Natural killer cell treated with Interleukin-12 subunit alpha and Interleukin-12 subunit beta and Interleukin-15 and Interleukin-18, amount 100 ng/mL, for 72 hours (primary cell): ENCODE measurements at regions not wholly inside any gene's neighbourhood (a gene's known extent, or its start where the extent isn't known, plus 50 kb on each side); places are given as distances from the start of the nearest gene placed in this dataset.

Source experiments
- ATAC-seq, 2 donors: fragments of 150-1000 bp; cut with Tn5 transposase in 1 of 2; sonication (Bioruptor Pico), chemical (Tn5 transposase) in 1 of 2; 2 replicates each; pipeline ENCODE4 v1.10.0; 2021
- DNase-seq: peaks from one replicate; pipeline ENCODE4 v3.0.0; 2022; ENCODE audit warnings: low spot score
- H3K27ac Mint-ChIP-seq, 2 donors: 1 replicate in 1 of 2; 2 replicates in 1 of 2; pipeline ENCODE4 v1.8.0; 2022; ENCODE audit warnings: mixed read lengths in 2 of 2, mild to moderate bottlenecking in 1 of 2, moderate library complexity in 1 of 2
- H3K27me3 Mint-ChIP-seq, 2 donors: 1 replicate in 1 of 2; 2 replicates in 1 of 2; pipeline ENCODE4 v1.8.0; 2022; ENCODE audit warnings: mixed read lengths in 2 of 2
- H3K36me3 Mint-ChIP-seq: one replicate; pipeline ENCODE4 v1.8.0; 2022; ENCODE audit warnings: mixed read lengths
- H3K4me1 Mint-ChIP-seq, 2 donors: 1 replicate in 1 of 2; 2 replicates in 1 of 2; pipeline ENCODE4 v1.8.0; 2022; ENCODE audit warnings: low read depth in 2 of 2, mixed read lengths in 2 of 2, mild to moderate bottlenecking in 1 of 2
- H3K4me3 Mint-ChIP-seq: one replicate; pipeline ENCODE4 v1.8.0; 2022; ENCODE audit warnings: mixed read lengths
- H3K9me3 Mint-ChIP-seq: 2 replicates; pipeline ENCODE4 v1.8.0; 2022; ENCODE audit warnings: mixed read lengths

GRCh38 chr14:53564870-53565269 is 391.8 kb downstream of the BMP4 start:
- no peak for ATAC-seq
- H3K4me1 Mint-ChIP-seq: no peaks in the 10 kb centered on the region
- H3K27me3 Mint-ChIP-seq: no peaks in the 10 kb centered on the region
- H3K27ac Mint-ChIP-seq: no peak overlapping the region
- peaks cover 9% of the 10 kb centered on the region for H3K9me3 Mint-ChIP-seq
- peaks cover 8% of the 10 kb centered on the region for H3K36me3 Mint-ChIP-seq
- DNase-seq: no peak
- no peak overlapping the region for H3K4me3 Mint-ChIP-seq

- peaks cover 9% of the 10 kb centered on the region for H3K9me3 Mint-ChIP-seq
- no peaks in the 10 kb centered on the region for H3K4me1 Mint-ChIP-seq
- no peak overlapping the region for H3K4me3 Mint-ChIP-seq
- DNase-seq (no peak), ATAC-seq (no peak)
- peaks cover 8% of the 10 kb centered on the region for H3K36me3 Mint-ChIP-seq
- H3K27ac Mint-ChIP-seq: no peak overlapping the region
- H3K27me3 Mint-ChIP-seq: no peaks in the 10 kb centered on the region
Observed at GRCh38 chr14:53563628-53564027, 393.0 kb downstream of the BMP4 start.

- DNase-seq: no peak
- H3K9me3 Mint-ChIP-seq: peaks cover 3% of the 10 kb centered on the region
- H3K27me3 Mint-ChIP-seq: no peaks in the 10 kb centered on the region
- H3K4me3 Mint-ChIP-seq: no peak overlapping the region
- H3K36me3 Mint-ChIP-seq: peaks cover 4% of the 10 kb centered on the region
- no peak overlapping the region for H3K27ac Mint-ChIP-seq
- no peak for ATAC-seq
- H3K4me1 Mint-ChIP-seq: no peaks in the 10 kb centered on the region
Observed at GRCh38 chr14:53553221-53553620, 400.1 kb upstream of the DDHD1 start.

- DNase-seq (no peak), ATAC-seq (no peak)
- H3K9me3 Mint-ChIP-seq: peaks cover 3% of the 10 kb centered on the region
- H3K4me1 Mint-ChIP-seq: no peaks in the 10 kb centered on the region
- H3K27me3 Mint-ChIP-seq: no peaks in the 10 kb centered on the region
- H3K27ac Mint-ChIP-seq: no peak overlapping the region
- no peak overlapping the region for H3K4me3 Mint-ChIP-seq
- H3K36me3 Mint-ChIP-seq: no peaks in the 10 kb centered on the region
Observed at GRCh38 chr14:53551862-53552261, 398.7 kb upstream of the DDHD1 start.

- H3K4me3 Mint-ChIP-seq: no peak overlapping the region
- no peak for ATAC-seq
- H3K27me3 Mint-ChIP-seq: no peaks in the 10 kb centered on the region
- H3K36me3 Mint-ChIP-seq: no peaks in the 10 kb centered on the region
- H3K27ac Mint-ChIP-seq: no peak overlapping the region
- peaks cover 3% of the 10 kb centered on the region for H3K9me3 Mint-ChIP-seq
- no peak for DNase-seq
- no peaks in the 10 kb centered on the region for H3K4me1 Mint-ChIP-seq
Observed at GRCh38 chr14:53550776-53551175, 397.7 kb upstream of the DDHD1 start.

GRCh38 chr14:53549956-53550355 is 396.8 kb upstream of the DDHD1 start:
- no peak overlapping the region for H3K4me3 Mint-ChIP-seq
- H3K27me3 Mint-ChIP-seq: no peaks in the 10 kb centered on the region
- no peaks in the 10 kb centered on the region for H3K4me1 Mint-ChIP-seq
- H3K27ac Mint-ChIP-seq: no peak overlapping the region
- no peak for DNase-seq
- no peak for ATAC-seq
- H3K36me3 Mint-ChIP-seq: no peaks in the 10 kb centered on the region
- H3K9me3 Mint-ChIP-seq: peaks cover 3% of the 10 kb centered on the region

GRCh38 chr14:53547593-53547992 is 394.5 kb upstream of the DDHD1 start:
- H3K4me3 Mint-ChIP-seq: no peak overlapping the region
- ATAC-seq (no peak), DNase-seq (no peak)
- no peak overlapping the region for H3K27ac Mint-ChIP-seq
- H3K36me3 Mint-ChIP-seq: no peaks in the 10 kb centered on the region
- no peaks in the 10 kb centered on the region for H3K27me3 Mint-ChIP-seq
- no peaks in the 10 kb centered on the region for H3K9me3 Mint-ChIP-seq
- no peaks in the 10 kb centered on the region for H3K4me1 Mint-ChIP-seq

- Mint-ChIP-seq H3K36me3 (no peaks in the 10 kb centered on the region), H3K27me3 (no peaks in the 10 kb centered on the region), H3K9me3 (no peaks in the 10 kb centered on the region), H3K4me1 (no peaks in the 10 kb centered on the region), H3K27ac (no peak overlapping the region), H3K4me3 (no peak overlapping the region)
- DNase-seq (no peak), ATAC-seq (no peak)
Observed at GRCh38 chr14:53545217-53545616, 392.1 kb upstream of the DDHD1 start.

- H3K27me3 Mint-ChIP-seq: no peaks in the 10 kb centered on the region
- no peaks in the 10 kb centered on the region for H3K4me1 Mint-ChIP-seq
- no peaks in the 10 kb centered on the region for H3K36me3 Mint-ChIP-seq
- H3K4me3 Mint-ChIP-seq: no peak overlapping the region
- no peaks in the 10 kb centered on the region for H3K9me3 Mint-ChIP-seq
- DNase-seq (no peak), ATAC-seq (no peak)
- H3K27ac Mint-ChIP-seq: no peak overlapping the region
Observed at GRCh38 chr14:53542732-53543131, 389.6 kb upstream of the DDHD1 start.

- DNase-seq (no peak), ATAC-seq (no peak)
- Mint-ChIP-seq H3K27me3 (no peaks in the 10 kb centered on the region), H3K9me3 (no peaks in the 10 kb centered on the region), H3K4me3 (no peak overlapping the region), H3K4me1 (no peaks in the 10 kb centered on the region), H3K27ac (no peak overlapping the region), H3K36me3 (no peaks in the 10 kb centered on the region)
Observed at GRCh38 chr14:53541411-53541810, 388.3 kb upstream of the DDHD1 start.

GRCh38 chr14:53539489-53540126 is 386.5 kb upstream of the DDHD1 start:
- DNase-seq (no peak), ATAC-seq (no peak)
- H3K4me3 Mint-ChIP-seq: no peak overlapping the region
- H3K36me3 Mint-ChIP-seq: no peaks in the 10 kb centered on the region
- no peak overlapping the region for H3K27ac Mint-ChIP-seq
- H3K27me3 Mint-ChIP-seq: no peaks in the 10 kb centered on the region
- no peaks in the 10 kb centered on the region for H3K9me3 Mint-ChIP-seq
- no peaks in the 10 kb centered on the region for H3K4me1 Mint-ChIP-seq

GRCh38 chr14:53538316-53538881 is 385.3 kb upstream of the DDHD1 start:
- no peak overlapping the region for H3K4me3 Mint-ChIP-seq
- ATAC-seq: no peak
- no peaks in the 10 kb centered on the region for H3K9me3 Mint-ChIP-seq
- H3K27me3 Mint-ChIP-seq: no peaks in the 10 kb centered on the region
- H3K27ac Mint-ChIP-seq: no peak overlapping the region
- H3K4me1 Mint-ChIP-seq: no peaks in the 10 kb centered on the region
- H3K36me3 Mint-ChIP-seq: no peaks in the 10 kb centered on the region
- DNase-seq: no peak

- Mint-ChIP-seq H3K36me3 (no peaks in the 10 kb centered on the region), H3K27me3 (no peaks in the 10 kb centered on the region), H3K4me1 (no peaks in the 10 kb centered on the region), H3K27ac (no peak overlapping the region), H3K4me3 (no peak overlapping the region), H3K9me3 (no peaks in the 10 kb centered on the region)
- DNase-seq: no peak
- no peak for ATAC-seq
Observed at GRCh38 chr14:53537422-53538315, 384.5 kb upstream of the DDHD1 start.

GRCh38 chr14:53536446-53536845 is 383.3 kb upstream of the DDHD1 start:
- no peaks in the 10 kb centered on the region for H3K27me3 Mint-ChIP-seq
- H3K9me3 Mint-ChIP-seq: no peaks in the 10 kb centered on the region
- H3K4me3 Mint-ChIP-seq: no peak overlapping the region
- DNase-seq: no peak
- no peaks in the 10 kb centered on the region for H3K4me1 Mint-ChIP-seq
- no peaks in the 10 kb centered on the region for H3K36me3 Mint-ChIP-seq
- no peak overlapping the region for H3K27ac Mint-ChIP-seq
- no peak for ATAC-seq
